Neuron (in vitro differentiated cells): ENCODE measurements at regions not wholly inside any gene's neighbourhood (a gene's known extent, or its start where the extent isn't known, plus 50 kb on each side); places are given as distances from the start of the nearest gene placed in this dataset.
"Not testable (repeated sequence)": the region's sequence is repeated elsewhere in the genome, so short reads cannot be mapped to it uniquely, and the experiment has no call there.

Source experiments
- H2AFZ ChIP-seq: one replicate; pipeline ENCODE4 v1.6.1; 2013; ENCODE audit warnings: low read depth, mild to moderate bottlenecking, inconsistent platforms, low read length, moderate library complexity
- H3K27me3 ChIP-seq: one replicate; pipeline ENCODE4 v1.6.1; 2013; ENCODE audit warnings: low read length; ENCODE audit not compliant: insufficient read depth
- H3K36me3 ChIP-seq: one replicate; pipeline ENCODE4 v1.6.1; 2013; ENCODE audit warnings: low read length; ENCODE audit not compliant: insufficient read depth
- H3K4me1 ChIP-seq: one replicate; pipeline ENCODE4 v1.6.1; 2013; ENCODE audit warnings: low read length; ENCODE audit not compliant: insufficient read depth
- H3K4me3 ChIP-seq: 2 replicates; pipeline ENCODE4 v1.5.1; 2013; ENCODE audit warnings: mild to moderate bottlenecking, low read length, moderate library complexity
- H3K9me3 ChIP-seq: one replicate; pipeline ENCODE4 v1.6.1; 2013; ENCODE audit warnings: low read length

DNA sequence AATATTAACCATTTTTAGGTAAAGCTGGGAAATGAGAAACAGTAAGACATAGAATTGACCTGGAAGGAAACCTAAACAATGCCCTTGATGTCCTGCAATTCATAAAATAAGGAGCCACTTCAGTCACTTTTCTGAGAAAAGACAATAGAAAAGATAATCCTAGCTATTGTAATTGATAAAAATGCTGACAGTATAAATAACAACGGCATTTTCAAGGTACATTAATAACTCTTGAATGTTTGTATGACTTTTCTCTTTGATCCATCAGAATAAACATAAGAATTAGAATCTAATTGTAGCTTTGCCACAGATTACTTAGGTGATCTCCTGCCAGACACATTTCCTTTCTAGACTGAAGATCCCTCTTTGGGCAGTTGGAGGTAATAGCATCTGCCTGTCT is 719.5 kb downstream of the SLC4A3 start:
- Histone ChIP-seq H3K4me1 (no peaks in the 10 kb centered on the region), H3K27me3 (no peaks in the 10 kb centered on the region), H3K9me3 (no peaks in the 10 kb centered on the region), H3K4me3 (no peak overlapping the region), H3K36me3 (no peaks in the 10 kb centered on the region), H2AFZ (no peak overlapping the region)

DNA sequence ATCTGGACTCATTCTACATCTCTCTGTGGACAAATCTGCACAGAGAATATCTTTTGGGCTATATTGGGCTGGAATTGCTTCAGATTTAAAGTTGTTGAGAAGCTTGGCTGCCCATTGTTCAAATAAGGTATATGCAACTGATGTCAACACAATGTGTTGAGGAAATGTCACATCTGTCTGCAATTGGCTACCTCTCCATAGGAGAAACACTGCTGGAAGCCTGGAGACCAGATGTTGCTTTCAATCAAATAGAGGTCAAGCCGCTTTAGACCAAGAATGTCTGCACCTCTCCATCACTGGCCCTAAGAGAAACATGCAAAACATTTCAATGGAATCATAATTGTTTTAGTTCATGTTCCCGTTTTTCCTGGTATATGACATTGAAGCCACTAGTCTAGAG is 720.2 kb downstream of the SLC4A3 start:
- H3K4me1 ChIP-seq, result no peaks in the 10 kb centered on the region
- H3K36me3 ChIP-seq, result no peaks in the 10 kb centered on the region
- no peaks in the 10 kb centered on the region for H3K27me3 ChIP-seq
- no peaks in the 10 kb centered on the region for H3K9me3 ChIP-seq
- H3K4me3 ChIP-seq, result no peak overlapping the region
- no peak overlapping the region for H2AFZ ChIP-seq

DNA sequence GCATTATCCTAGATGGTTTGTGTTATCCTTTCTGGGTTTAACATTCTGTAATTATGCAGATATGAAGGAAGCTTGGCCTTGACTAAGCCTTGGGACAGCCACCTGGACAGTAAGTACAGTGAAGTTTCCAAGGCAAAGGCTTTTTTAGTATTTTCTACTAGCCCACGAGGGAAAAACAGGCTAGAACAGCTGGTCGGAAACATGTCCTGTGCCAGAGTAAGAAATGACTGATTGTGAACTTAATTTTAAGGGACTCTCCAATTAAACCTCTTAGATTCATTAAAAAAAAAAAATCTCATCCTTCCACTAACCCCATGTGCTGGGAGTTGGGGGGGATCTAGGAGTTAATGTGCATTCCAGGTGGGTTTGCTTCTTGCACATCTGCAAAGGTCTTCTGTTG is 720.8 kb downstream of the SLC4A3 start:
- Histone ChIP-seq H3K9me3 (no peaks in the 10 kb centered on the region), H3K36me3 (no peaks in the 10 kb centered on the region), H2AFZ (no peak overlapping the region), H3K4me1 (no peaks in the 10 kb centered on the region), H3K4me3 (no peak overlapping the region), H3K27me3 (no peaks in the 10 kb centered on the region)

- no peaks in the 10 kb centered on the region for H3K36me3 ChIP-seq
- H3K4me1 ChIP-seq, result no peaks in the 10 kb centered on the region
- H3K27me3 ChIP-seq, result no peaks in the 10 kb centered on the region
- no peaks in the 10 kb centered on the region for H3K9me3 ChIP-seq
- no peak overlapping the region for H2AFZ ChIP-seq
- H3K4me3 ChIP-seq, result no peak overlapping the region
Measured at GRCh38 chr2:220353897-220354296, 726.5 kb downstream of the SLC4A3 start.

GRCh38 chr2:220356076-220356475 is 728.6 kb downstream of the SLC4A3 start:
- Histone ChIP-seq H3K9me3 (no peaks in the 10 kb centered on the region), H3K4me1 (no peaks in the 10 kb centered on the region), H3K27me3 (no peaks in the 10 kb centered on the region), H2AFZ (no peak overlapping the region), H3K36me3 (no peaks in the 10 kb centered on the region), H3K4me3 (no peak overlapping the region)

GRCh38 chr2:220365023-220365422 is 737.6 kb downstream of the SLC4A3 start:
- Histone ChIP-seq H3K4me3 (no peak overlapping the region), H3K9me3 (no peaks in the 10 kb centered on the region), H3K27me3 (no peaks in the 10 kb centered on the region), H3K4me1 (no peaks in the 10 kb centered on the region), H2AFZ (no peak overlapping the region), H3K36me3 (no peaks in the 10 kb centered on the region)

GRCh38 chr2:220366765-220367164 is 739.3 kb downstream of the SLC4A3 start:
- no peaks in the 10 kb centered on the region for H3K9me3 ChIP-seq

GRCh38 chr2:220370764-220371163 is 743.3 kb downstream of the SLC4A3 start:
- no peaks in the 10 kb centered on the region for H3K36me3 ChIP-seq
- no peaks in the 10 kb centered on the region for H3K4me1 ChIP-seq
- no peaks in the 10 kb centered on the region for H3K27me3 ChIP-seq
- no peak overlapping the region for H3K4me3 ChIP-seq
- H2AFZ ChIP-seq, result no peak overlapping the region
- H3K9me3 ChIP-seq, result no peaks in the 10 kb centered on the region

More at GRCh38 chr2:220366765-220367164, 739.3 kb downstream of the SLC4A3 start:
- Histone ChIP-seq H2AFZ (no peak overlapping the region), H3K36me3 (no peaks in the 10 kb centered on the region), H3K4me3 (no peak overlapping the region), H3K4me1 (no peaks in the 10 kb centered on the region), H3K27me3 (no peaks in the 10 kb centered on the region)

GRCh38 chr2:220371211-220371610 is 743.8 kb downstream of the SLC4A3 start:
- no peaks in the 10 kb centered on the region for H3K4me1 ChIP-seq
- H3K9me3 ChIP-seq, result no peaks in the 10 kb centered on the region
- no peak overlapping the region for H2AFZ ChIP-seq
- H3K36me3 ChIP-seq, result no peaks in the 10 kb centered on the region
- no peaks in the 10 kb centered on the region for H3K27me3 ChIP-seq
- no peak overlapping the region for H3K4me3 ChIP-seq

- Histone ChIP-seq H3K36me3 (no peaks in the 10 kb centered on the region), H2AFZ (no peak overlapping the region), H3K4me3 (no peak overlapping the region), H3K4me1 (no peaks in the 10 kb centered on the region), H3K27me3 (no peaks in the 10 kb centered on the region), H3K9me3 (no peaks in the 10 kb centered on the region)
Measured at GRCh38 chr2:220373878-220374277, 746.4 kb downstream of the SLC4A3 start.

- no peaks in the 10 kb centered on the region for H3K27me3 ChIP-seq
- no peak overlapping the region for H3K4me3 ChIP-seq
Measured at GRCh38 chr2:220374282-220374681, 746.9 kb downstream of the SLC4A3 start.

GRCh38 chr2:220377482-220378155 is 750.2 kb downstream of the SLC4A3 start:
- Histone ChIP-seq H2AFZ (no peak overlapping the region), H3K4me3 (no peak overlapping the region), H3K9me3 (no peaks in the 10 kb centered on the region), H3K36me3 (no peaks in the 10 kb centered on the region), H3K27me3 (no peaks in the 10 kb centered on the region), H3K4me1 (no peaks in the 10 kb centered on the region)

More at GRCh38 chr2:220374282-220374681, 746.9 kb downstream of the SLC4A3 start:
- Histone ChIP-seq H3K4me1 (no peaks in the 10 kb centered on the region), H2AFZ (no peak overlapping the region), H3K9me3 (no peaks in the 10 kb centered on the region), H3K36me3 (no peaks in the 10 kb centered on the region)

- not testable (repeated sequence) for H3K4me1 ChIP-seq, H3K9me3 ChIP-seq, H3K27me3 ChIP-seq, H2AFZ ChIP-seq, H3K36me3 ChIP-seq, H3K4me3 ChIP-seq
Measured at GRCh38 chr2:220387758-220388157, 760.3 kb downstream of the SLC4A3 start.

DNA sequence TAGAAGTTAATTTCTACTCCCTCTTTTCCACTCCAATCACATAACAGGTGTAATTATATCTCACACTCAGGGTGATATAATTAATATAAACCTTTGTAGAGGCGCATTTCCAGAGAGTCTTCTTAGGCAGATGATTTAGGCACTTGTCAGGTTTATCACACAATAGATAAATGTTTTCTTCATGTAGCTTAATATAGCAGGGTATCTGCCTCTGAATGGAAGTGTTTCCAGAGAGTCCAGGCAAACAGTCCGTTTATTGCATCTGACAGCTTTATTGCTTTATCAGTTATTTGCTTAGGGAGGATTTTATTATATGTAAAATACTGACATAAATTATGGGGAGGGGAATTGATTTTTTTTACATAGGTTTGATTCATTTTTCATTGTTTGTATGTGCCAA is 766.3 kb downstream of the SLC4A3 start:
- Histone ChIP-seq H3K4me3 (no peak overlapping the region), H3K27me3 (no peaks in the 10 kb centered on the region), H3K4me1 (no peaks in the 10 kb centered on the region), H3K36me3 (no peaks in the 10 kb centered on the region), H2AFZ (no peak overlapping the region), H3K9me3 (no peaks in the 10 kb centered on the region)
